ENCODE measurements at regions not wholly inside any gene's neighbourhood (a gene's known extent, or its start where the extent isn't known, plus 50 kb on each side); places are given as distances from the start of the nearest gene placed in this dataset.
"Not testable (repeated sequence)": the region's sequence is repeated elsewhere in the genome, so short reads cannot be mapped to it uniquely, and the experiment has no call there.

DNA sequence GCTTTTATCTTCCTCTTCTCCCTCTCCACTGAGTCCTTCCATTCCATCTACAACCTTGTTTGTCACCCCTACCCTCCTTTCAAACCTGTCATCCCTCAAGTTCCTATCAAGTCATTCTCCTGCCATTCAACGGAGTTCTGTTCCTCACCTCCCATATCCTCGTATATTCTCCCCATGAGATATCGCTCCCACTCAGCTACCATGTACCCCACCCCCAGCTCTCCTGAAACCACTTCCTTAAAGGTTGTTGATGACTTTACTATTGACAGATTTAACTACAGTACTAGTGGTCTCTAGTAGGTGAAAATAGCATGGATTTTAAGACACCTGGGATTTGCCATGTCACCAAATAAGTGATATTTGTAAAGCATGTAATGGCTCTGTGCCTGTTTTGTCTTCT is 107.4 kb upstream of the BARHL2 start:
- no peak for DNase-seq (ENCODE audit: low read depth)

DNA sequence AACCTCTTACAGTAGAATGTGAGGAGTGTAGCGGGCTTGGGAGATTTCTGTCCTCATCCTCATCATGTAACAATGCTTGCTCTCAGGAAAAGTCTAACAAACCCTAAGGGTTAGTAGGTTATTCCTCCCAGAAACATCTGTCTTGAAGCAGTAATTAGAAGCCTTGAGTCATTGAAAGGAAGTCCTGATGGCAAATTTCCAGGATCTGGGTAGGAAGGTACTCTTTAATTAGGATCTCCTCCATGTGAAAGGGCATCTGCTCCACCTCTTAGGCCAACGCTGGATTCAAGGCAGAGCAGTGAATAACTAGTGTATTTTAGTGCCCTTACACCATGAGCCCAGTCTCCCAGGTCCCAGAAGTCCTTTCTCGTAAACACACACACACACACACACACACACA is 106.6 kb upstream of the BARHL2 start:
- DNase-seq (ENCODE audit: low read depth), result peak; percentile 36

DNA sequence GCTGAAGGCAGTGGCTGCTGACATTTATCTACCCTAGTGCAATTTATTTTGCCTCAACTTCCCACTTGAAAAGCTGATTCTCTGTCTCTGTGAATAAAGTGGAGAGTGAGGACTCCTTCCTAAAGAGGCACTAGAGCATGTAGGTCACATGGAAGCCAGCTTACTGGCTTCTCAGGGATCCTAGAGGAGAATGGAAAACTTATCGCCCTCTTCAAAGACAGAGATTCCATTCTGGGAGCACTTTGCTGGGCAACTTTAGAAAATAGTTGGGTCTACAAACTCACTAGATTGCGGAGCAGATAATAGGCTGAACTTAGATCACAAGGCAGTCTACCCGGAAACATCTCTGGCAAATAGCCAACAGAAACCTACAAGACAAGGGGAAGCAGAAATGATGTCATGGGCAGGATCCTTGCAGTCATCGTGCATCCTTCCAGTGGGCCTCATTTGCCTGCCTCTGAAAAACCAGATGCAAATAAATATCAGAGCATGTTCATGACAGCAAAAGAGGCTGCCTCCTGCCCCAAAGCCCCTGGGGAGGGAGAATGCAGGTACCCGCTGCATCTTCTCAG is 104.8 kb upstream of the BARHL2 start:
- DNase-seq (ENCODE audit: low read depth), result peak; percentile 27

DNA sequence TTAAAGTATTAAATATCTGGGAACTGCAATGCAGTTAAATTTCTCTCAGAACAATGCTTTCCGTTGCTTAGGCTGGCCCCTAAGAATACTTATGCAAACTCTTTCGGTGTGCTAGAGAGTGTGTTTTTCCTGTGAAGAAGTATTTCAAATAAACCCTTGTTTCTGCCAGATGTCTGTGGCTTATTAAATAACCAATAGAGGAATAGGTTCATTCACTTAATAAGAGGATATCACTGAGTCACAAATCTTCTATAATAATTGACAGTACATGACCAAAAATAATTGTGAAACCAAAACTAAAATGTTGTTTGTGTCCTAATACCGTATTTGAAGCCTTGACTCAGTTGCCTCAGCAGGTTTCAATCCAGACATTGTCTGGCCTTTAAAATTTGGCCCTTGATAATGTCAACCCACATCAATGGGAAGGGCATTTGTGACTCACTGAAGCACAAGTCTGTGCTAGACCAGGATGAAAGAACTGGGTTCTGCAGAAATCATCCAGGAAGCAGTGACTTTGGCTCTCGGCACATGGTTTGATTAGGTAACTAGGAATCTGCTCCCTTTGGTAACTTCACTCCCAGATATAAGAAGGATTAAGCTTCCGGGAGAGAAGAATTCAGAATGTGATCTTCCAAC is 104.2 kb upstream of the BARHL2 start:
- no peak for DNase-seq (ENCODE audit: low read depth)

DNA sequence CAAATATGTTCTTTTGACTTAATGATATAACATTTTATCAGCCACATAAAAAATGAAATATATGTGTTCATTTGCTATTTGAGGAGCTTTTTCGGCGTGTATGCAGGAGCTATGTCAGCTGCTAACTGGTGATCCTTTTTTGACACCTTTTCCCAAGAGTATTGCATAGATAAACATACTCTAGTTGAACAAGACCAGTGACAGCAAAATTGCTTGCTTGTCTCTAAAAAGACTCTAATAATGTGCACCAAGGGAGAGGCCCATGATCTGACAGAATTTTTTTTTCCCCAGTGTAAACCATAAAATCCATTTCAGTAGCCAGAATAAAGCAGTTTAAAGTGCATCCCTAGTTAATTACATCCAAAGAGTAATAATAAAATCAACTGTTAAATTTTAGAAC is 103.6 kb upstream of the BARHL2 start:
- no peak for DNase-seq (ENCODE audit: low read depth)

DNA sequence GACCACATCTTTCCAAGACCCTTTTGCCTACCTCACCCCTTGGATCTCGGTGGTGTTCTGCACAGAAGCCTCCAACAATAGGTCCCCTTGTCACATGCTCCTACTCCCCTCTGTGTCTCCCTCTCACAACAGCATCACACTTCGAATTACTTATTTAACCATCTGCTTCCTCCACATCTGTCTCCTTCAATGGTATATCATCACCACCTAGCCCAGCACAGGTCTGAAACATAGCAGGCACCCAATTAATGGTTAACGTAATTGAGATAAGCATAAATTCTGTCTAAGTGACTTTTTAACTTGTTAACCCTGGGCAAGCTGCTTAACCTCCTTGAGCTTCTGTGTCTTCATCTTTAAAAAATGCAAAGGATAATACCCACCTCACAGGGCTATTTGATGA is 100.3 kb upstream of the BARHL2 start:
- DNase-seq (ENCODE audit: low read depth), result no peak

DNA sequence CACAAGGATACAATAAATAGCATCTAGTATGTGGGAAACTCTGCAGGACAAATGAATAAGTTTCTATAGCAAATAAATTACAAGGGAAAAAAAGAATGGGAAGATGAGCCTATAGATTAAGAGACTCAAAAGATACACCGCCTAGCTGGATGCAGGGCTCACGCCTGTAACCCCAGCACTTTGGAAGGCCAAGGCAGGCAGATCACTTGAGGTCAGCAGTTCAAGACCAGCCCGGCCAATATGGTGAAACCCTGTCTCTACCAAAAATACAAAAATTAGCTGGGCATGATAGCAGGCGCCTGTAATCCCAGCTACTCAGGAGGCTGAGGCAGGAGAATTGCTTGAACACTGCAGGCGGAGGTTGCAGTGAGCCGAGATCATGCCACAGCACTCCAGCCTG is 95.1 kb upstream of the BARHL2 start:
- not testable (repeated sequence) for DNase-seq (ENCODE audit: low read depth)

DNA sequence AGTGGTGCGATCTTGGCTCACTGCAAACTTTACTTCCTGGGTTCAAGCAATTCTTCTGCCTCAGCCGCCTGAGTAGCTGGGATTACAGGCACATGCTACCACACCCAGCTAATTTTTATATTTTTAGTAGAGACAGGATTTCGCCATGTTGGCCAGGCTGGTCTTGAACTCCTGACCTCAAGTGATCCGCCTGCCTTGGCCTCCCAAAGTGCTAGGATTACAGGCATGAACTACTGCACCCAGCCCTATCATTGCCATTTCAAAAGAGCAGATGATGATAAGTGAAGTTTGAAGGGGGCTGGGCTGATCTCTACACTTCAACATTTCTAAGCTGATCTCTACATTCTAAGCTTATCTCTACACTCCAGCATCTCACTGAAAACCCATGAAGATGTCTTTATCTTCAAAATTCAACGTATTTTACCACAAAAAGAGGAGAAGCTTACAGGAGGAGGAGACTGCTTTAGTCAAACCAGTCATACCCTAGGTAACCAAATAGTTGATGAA is 94.4 kb upstream of the BARHL2 start:
- not testable (repeated sequence) for DNase-seq (ENCODE audit: low read depth)

DNA sequence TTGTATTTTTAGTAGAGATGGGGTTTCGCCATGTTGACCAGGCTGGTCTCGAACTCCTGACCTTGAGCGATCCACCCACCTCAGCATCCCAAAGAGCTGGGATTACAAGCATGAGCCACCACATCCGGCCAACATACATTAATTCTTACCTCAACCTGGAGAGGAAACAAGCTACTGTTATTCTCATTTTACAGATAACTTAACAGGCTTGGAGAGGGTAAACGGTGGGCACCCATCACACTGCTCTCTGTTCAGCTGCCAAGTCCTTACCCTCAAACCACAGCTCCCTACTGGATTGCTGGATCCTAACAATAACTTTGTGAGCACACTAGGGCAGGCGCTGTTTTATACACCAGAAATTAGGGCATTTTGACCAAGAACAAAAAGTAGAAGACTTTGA is 93.6 kb upstream of the BARHL2 start:
- DNase-seq (ENCODE audit: low read depth), result no peak

DNA sequence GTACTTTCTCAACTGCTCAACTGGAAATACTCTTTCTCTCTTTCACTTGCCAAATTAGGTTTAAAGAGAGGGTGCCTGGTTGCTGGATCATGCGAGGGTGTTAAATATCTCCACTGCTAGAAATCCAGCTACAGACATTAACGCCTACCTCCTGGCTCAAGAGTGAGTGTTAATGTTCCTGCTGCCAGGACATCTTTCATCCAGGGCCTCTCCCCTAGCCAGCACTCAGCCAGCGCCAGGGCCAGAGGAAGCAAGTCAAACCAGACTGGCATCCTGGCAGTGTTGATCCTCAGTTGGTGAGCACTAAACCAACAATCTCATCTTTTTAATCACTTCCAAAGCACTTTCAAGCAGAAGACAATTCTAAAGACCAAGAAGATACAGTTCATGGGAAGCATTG is 92.9 kb upstream of the BARHL2 start:
- no peak for DNase-seq (ENCODE audit: low read depth)

DNA sequence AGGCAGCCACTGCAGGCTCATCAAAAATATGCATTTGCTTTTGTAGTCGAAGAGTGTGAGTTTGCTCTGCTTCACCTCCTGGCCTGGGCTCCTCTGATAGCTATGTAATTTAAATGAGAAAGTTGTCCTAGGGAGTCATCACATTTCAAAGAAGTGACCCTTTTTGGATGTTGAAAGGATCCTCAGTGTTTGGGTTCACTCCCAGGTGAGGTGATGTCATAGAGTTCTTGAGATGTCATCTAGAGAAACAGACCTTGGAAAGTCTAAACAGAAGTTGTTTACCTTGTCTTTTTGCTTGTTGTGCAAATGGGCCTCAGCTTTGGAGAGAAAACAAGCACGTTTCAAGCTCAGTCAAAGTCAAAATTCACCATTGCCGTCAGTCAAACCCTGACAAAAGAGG is 92.0 kb upstream of the BARHL2 start:
- no peak for DNase-seq (ENCODE audit: low read depth)

DNA sequence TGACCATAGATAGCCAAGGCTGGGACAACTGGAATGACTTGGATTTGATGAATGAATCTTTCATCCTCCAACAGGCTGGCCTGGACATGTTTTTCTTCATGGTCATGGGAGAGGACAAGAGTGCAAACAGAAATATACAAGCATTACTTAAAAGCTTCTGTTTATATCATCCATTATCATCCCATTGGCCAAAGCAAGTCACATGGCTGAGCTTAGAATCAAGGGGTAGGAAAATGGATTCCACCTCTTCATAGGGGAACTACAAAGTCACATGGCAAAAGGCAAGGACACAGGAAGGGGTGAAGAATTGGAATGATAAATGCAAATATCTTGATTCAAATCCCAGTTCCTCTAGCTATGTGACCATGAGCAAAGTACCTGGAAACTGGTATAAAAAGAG is 90.2 kb upstream of the BARHL2 start:
- no peak for DNase-seq (ENCODE audit: low read depth)

DNA sequence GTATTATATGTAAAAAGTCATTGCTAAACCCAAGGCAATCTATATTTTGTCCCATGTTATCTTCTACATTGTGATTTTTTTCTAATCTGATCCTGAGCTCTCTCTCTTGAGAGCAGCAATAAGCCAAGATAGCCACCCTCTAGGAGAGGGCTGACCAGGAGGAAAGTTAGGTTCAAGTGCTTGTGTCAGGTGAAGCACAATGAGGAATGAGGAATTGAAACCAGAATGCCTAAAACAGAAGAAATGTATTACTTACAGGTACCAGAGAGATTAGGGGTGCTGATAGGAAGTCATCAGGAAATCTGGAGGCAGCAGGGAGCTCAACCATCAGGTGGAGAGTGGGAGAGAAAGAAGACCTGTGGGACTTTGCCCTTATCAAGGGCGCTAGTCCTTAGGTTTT is 85.5 kb upstream of the BARHL2 start:
- no peak for DNase-seq (ENCODE audit: low read depth)

DNA sequence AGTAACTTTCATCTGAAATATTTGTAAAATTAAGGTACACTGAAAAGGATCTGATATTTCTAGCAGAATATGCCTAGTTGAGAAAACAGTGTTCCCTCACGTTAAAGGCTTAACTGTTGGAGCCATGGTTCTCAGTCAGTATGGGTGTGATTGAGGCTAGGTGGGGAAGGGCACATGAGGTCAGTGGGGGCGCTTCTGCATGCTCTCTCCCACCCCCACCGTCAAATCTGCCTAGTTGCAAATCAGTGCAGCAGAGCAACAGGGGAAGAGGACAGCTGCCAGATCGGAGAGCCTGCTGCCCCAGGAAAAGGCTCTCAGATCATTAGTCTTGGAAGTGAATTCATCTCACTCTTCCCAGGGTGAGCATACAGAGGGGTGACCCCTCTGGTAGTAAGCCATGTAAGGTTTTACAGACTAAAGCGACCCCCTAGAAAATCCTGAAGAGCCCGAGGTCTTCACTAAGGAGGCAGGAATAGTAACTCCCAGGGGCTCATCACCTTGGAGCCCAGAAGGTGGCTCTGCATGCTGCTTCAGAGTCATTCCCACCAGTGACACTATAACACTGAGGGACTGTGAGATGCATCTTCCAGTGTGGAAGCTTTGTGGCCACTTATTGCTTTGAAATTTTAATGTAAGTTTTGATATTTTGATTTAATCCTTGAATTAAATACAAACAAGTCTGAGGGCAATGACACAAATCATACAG is 83.1 kb upstream of the BARHL2 start:
- no peak for DNase-seq (ENCODE audit: low read depth)

DNA sequence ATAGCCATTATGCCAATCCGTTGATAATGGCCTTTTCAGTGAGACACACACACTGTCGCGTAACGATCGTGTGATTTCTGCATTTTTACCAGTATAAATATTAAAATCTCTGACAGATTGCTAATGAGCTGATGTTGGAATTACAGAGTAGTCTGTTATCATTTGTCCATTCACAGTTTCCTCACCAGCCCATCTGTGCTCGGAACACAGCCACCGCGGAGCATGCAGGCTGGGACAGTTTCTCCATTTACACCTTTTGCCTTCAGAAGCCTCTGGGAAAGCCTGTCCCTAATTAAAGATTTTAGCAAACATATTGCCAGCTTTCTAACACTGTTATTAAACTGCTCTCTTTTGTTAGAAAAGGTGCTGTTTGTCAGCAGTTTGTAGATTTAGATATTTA is 82.2 kb upstream of the BARHL2 start:
- no peak for DNase-seq (ENCODE audit: low read depth)

DNA sequence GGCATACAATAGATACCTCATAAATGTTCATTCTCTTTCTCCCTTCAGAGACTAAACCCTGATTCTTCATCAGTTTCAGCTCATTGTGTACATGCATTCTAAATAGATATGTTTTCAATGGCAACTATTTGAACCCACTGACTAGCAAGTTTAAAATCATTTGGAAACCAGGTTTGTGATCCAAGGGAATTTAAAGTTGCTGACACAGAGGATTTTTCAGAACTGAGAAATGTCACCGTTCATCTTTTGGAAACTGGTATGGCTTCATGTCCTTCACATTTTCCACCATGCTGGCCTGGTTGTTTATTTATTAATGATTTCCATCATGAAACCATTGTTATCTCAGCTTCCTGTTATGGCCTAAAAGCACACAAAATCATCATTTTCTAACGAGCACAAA is 81.8 kb upstream of the BARHL2 start:
- DNase-seq (ENCODE audit: low read depth), result no peak

DNA sequence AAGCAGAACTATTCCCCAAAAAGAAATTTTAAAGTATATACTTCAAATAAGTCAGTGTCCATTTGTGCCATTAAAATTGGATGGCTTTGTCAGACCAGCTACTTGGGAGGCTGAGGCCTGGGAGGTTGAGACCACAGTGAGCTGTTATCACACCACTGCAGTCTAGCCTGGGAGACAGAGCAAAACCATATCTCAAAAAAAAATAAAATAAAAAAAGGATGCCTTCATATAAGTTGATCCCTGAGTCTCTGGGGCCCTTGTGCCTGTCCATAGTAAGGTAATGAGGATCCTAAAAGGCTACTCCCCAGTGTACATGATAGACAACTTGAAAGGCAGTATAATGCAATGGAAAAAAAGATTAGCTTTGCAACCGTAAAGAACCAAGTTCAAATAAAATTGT is 81.2 kb upstream of the BARHL2 start:
- DNase-seq (ENCODE audit: low read depth), result no peak

DNA sequence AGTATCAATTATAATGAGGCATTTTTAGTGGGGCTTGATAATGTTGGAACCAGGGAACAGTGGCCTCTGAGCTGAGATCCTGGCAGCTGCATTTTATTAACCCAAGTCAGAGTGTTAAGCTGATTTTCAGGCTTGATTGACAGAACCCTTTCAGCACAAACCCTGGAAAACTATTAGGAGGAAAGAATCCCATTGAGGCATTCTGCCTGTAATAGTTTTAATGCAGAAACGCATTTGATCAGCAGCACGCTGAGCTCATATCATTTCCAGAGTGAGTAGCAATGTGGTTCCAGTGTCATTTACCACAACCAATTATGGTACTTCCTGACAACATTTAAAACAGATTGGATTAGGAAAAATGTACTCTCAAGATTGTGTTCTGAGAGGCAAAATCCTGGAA is 78.3 kb upstream of the BARHL2 start:
- DNase-seq (ENCODE audit: low read depth), result no peak

DNA sequence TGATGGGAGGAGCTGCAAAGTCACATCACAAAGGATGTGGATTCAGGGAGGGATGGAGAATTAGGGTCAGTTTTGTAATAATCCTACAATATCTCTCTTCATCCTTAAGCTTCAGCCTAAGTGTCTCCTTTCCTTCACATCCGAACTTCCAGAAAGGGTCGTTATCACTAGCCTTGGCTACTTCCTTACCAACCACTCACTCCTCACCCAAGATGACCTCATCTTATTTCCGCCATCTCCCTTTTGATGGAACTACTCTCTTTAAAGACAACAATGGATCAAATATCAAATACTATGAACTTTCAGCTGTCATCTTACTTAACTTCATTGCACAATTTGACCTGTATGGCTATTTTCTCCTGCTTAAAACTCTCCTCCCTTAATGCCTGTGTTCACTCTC is 69.6 kb upstream of the BARHL2 start:
- no peak for DNase-seq (ENCODE audit: low read depth)

DNA sequence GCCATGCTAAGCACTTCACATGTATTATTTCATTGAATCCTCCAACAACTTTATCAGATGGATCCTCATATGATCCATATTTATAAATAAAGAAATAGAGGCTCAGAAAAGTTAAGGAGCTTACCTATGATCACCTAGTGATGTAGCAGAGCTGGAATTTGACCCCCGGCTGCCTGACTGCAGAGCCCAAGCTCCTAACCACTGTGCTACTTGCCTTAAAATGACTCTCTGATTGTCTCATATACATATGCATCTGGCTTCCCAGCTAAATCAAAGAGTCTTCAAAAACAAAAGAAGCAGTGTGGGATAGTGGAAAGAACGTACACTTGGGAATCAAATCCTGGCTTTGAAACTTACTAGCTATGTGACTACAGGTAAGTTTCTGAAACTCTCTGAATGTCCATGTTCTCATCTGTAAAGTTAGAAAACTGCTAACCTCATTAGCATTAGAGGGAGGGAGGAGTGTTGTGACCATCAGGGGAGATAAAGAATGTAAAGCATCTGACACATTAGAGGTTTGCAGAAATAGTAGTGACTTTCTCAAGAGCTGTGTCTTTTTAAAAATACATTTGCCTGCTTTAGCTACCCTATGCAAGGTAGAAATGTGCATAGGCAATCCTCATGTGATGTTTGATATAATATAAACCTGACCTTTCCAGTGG is 67.2 kb upstream of the BARHL2 start:
- DNase-seq (ENCODE audit: low read depth), result no peak

DNA sequence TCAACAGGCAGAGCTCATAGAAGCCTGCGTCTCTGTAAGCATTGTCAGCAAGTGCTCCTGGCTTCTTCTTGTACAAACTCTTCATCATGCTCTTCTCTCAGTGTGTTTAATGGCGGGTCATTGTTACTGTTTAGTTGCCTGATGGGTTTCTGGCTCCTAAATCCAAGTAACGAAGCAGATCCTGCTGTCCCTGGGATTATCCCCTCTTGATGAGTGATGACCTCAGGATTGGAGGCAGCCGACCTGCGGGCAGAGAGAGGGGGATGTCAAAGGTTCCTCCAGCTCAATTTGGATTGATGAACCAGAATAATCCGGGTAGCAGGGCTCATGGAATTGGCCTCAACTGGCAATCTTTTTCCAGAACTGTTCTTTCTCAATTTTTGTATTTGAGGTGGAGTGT is 66.1 kb upstream of the BARHL2 start:
- no peak for DNase-seq (ENCODE audit: low read depth)

DNA sequence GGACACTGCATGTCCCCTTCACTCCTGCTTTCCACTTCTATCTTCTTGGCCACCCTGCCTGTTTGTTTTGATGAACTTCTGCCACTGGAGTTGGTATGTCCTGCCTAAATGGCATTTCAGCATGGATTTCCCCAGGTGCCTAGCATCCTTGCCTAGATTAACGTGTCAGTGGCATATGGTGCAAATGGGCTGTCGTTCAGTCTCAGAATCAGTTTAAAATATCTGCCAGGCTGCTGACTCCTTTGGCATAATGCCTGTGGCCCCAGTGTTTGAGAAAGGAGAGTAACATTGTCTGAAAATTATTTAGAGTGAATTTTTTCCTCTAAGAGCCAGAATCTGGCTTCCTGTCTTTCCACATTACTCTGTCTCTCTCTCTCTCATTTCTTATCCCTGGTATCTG is 64.9 kb upstream of the BARHL2 start:
- no peak for DNase-seq (ENCODE audit: low read depth)

DNA sequence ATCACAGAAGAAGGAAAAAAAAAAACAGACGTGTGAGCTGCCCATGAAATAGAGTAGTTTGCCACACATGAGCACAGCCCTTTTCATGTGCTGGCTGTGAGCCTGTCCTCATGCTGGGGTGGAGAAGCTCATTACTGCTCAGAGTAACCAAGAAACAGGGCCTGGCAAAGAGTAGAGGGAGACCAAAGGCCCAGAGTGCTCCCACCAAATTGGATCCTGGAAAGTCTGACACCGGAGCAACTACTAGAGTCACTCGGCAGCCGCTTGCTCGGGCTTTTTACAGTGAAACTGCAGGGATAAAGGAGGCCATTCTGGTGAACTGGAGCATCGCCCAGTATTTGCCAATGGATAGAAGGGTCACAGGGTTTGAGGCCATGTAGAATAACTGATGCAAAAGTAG is 64.4 kb upstream of the BARHL2 start:
- no peak for DNase-seq (ENCODE audit: low read depth)
